DND-41 (cell line): ENCODE measurements at regions not wholly inside any gene's neighbourhood (a gene's known extent, or its start where the extent isn't known, plus 50 kb on each side); places are given as distances from the start of the nearest gene placed in this dataset.

Experiments
- ATAC-seq: fragments of 200-7000 bp; cut with Tn5 transposase; 3 replicates; pipeline ENCODE4 v1.9.1; 2021; ENCODE audit warnings: low read depth; ENCODE audit not compliant: insufficient read depth
- DNase-seq: peaks from one replicate; pipeline ENCODE4 v3.0.0-alpha.2; 2020
- H2AFZ ChIP-seq: 2 replicates; pipeline ENCODE4 v1.6.0; 2012; ENCODE audit warnings: low read depth, low read length
- H3K27ac ChIP-seq: 2 replicates; pipeline ENCODE4 v1.5.1; 2012; ENCODE audit warnings: low read length, inconsistent platforms
- H3K27me3 ChIP-seq: fragments of 200-600 bp; sonication (generic); 2 replicates; pipeline ENCODE4 v1.6.0; 2012; ENCODE audit warnings: low read length, mild to moderate bottlenecking, inconsistent platforms; ENCODE audit not compliant: insufficient read depth, poor library complexity
- H3K36me3 ChIP-seq: 2 replicates; pipeline ENCODE4 v1.5.1; 2012; ENCODE audit warnings: low read length, inconsistent platforms; ENCODE audit not compliant: insufficient read depth
- H3K4me1 ChIP-seq: 2 replicates; pipeline ENCODE4 v1.5.1; 2012; ENCODE audit warnings: mild to moderate bottlenecking, low read length; ENCODE audit not compliant: insufficient read depth
- H3K4me2 ChIP-seq: 2 replicates; pipeline ENCODE4 v1.6.0; 2012; ENCODE audit warnings: mild to moderate bottlenecking, moderate library complexity, low read length, inconsistent platforms; ENCODE audit not compliant: insufficient read depth
- H3K4me3 ChIP-seq, 2 experiments: fragments of 200-600 bp in 1 of 2; shearing (Covaris generic) in 1 of 2; 2 replicates each; pipeline ENCODE4 v1.5.1; 2012 to 2016; ENCODE audit warnings: inconsistent platforms in 2 of 2, low read length in 2 of 2, mild to moderate bottlenecking in 2 of 2, low read depth in 1 of 2, moderate library complexity in 1 of 2
- H3K79me2 ChIP-seq: 2 replicates; pipeline ENCODE4 v1.6.0; 2012; ENCODE audit warnings: low read length, inconsistent platforms; ENCODE audit not compliant: insufficient read depth
- H3K9ac ChIP-seq: 2 replicates; pipeline ENCODE4 v1.6.0; 2012; ENCODE audit warnings: low read depth, mild to moderate bottlenecking, inconsistent platforms, low read length, moderate library complexity
- H3K9me3 ChIP-seq: 2 replicates; pipeline ENCODE4 v1.5.1; 2012; ENCODE audit warnings: low read length, moderate library complexity, mild to moderate bottlenecking, inconsistent platforms; ENCODE audit not compliant: insufficient read depth, severe bottlenecking
- H4K20me1 ChIP-seq: 2 replicates; pipeline ENCODE4 v1.6.0; 2012; ENCODE audit warnings: low read length; ENCODE audit not compliant: insufficient read depth
- EZH2 ChIP-seq: IDR thresholded peaks from 3 replicates; pipeline ENCODE4 v1.6.1; 2012; ENCODE audit warnings: borderline replicate concordance, low read depth, mild to moderate bottlenecking, moderate library complexity, low read length, inconsistent platforms; ENCODE audit not compliant: severe bottlenecking
- TF ChIP-seq, protein P1 (sequence below): IDR thresholded peaks from 2 replicates; pipeline ENCODE4 v1.5.1; 2012; ENCODE audit warnings: borderline replicate concordance, low read length, moderate library complexity, mild to moderate bottlenecking; ENCODE audit not compliant: poor library complexity, severe bottlenecking; ENCODE audit errors: extremely low read depth

DNA sequence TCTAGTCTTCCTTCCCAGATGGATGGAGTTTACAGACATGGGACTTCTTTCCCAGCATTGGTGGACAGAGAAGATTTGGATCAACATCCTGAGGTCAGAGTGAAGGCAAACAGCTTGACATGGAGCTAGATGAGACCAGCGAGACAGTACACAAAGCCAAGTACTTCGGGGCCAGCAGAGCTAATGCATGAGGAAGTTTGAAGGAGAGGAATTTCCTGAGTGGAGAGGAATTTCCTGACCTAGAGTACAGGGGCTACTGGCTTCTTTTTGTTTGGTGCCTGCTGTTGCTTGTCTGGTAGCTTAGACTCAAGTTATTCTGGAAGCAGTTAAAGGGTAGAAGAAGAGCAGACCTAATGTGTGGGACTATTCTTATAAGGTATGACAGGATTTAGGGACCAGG is 69.1 kb upstream of the EOLA2 start:
- ATAC-seq (no peak), DNase-seq (no peak)
- H3K4me3 ChIP-seq, result no peak overlapping the region
- TF ChIP-seq, protein P1, sequence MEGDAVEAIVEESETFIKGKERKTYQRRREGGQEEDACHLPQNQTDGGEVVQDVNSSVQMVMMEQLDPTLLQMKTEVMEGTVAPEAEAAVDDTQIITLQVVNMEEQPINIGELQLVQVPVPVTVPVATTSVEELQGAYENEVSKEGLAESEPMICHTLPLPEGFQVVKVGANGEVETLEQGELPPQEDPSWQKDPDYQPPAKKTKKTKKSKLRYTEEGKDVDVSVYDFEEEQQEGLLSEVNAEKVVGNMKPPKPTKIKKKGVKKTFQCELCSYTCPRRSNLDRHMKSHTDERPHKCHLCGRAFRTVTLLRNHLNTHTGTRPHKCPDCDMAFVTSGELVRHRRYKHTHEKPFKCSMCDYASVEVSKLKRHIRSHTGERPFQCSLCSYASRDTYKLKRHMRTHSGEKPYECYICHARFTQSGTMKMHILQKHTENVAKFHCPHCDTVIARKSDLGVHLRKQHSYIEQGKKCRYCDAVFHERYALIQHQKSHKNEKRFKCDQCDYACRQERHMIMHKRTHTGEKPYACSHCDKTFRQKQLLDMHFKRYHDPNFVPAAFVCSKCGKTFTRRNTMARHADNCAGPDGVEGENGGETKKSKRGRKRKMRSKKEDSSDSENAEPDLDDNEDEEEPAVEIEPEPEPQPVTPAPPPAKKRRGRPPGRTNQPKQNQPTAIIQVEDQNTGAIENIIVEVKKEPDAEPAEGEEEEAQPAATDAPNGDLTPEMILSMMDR, result no peak
- no peak for TF ChIP-seq EZH2
- H3K27me3 ChIP-seq, result no peaks in the 10 kb centered on the region
- H2AFZ ChIP-seq, result no peak overlapping the region
- no peaks in the 10 kb centered on the region for H3K79me2 ChIP-seq
- no peaks in the 10 kb centered on the region for H4K20me1 ChIP-seq
- no peaks in the 10 kb centered on the region for H3K4me1 ChIP-seq
- H3K27ac ChIP-seq, result no peak overlapping the region
- no peak overlapping the region for H3K4me2 ChIP-seq
- H3K9me3 ChIP-seq, result no peaks in the 10 kb centered on the region
- no peaks in the 10 kb centered on the region for H3K36me3 ChIP-seq
- H3K9ac ChIP-seq, result no peak overlapping the region

DNA sequence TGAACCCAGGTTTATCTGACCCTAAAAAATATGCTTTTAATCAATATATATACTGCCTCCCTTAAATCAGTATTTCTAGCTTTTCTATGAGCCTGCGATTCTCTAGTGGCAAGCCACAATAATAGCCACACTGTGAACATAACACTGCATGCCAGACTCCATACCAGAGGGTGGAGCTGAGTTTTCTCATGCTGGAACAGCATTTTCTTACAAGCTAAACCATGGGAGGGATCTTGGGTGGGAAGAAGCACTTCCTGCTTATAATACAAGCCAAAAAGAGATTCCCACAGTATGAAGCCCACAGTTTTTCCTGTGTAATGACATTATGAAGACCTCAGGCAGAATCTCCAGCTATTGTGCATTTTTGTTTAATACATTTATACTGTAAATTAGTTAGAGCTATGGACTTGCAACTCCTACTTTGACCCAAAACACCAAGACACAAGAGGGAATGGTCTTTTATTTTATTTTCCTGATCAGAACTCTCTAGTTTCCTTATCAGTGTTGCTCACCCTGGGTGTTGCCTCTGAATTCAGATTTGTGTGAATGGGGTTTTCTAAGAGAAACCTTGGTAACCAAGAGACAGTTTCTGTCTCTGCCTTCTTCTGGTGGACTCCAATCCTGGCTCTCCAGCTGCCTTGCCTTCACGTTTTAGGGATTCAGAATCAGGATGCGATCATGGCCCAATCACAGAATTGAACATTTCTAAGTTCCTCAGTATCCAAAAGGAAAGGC is 74.5 kb upstream of the EOLA2 start:
- DNase-seq, result no peak
- Histone ChIP-seq H3K36me3 (no peaks in the 10 kb centered on the region), H4K20me1 (no peaks in the 10 kb centered on the region), H3K79me2 (no peaks in the 10 kb centered on the region), H2AFZ (no peak overlapping the region), H3K9me3 (no peaks in the 10 kb centered on the region), H3K4me3 (no peak overlapping the region), H3K27me3 (no peaks in the 10 kb centered on the region), H3K27ac (no peak overlapping the region), H3K9ac (no peak overlapping the region), H3K4me1 (no peaks in the 10 kb centered on the region), H3K4me2 (no peak overlapping the region)
- no peak for TF ChIP-seq EZH2
- TF ChIP-seq, protein P1, result no peak
- no peak for ATAC-seq

DNA sequence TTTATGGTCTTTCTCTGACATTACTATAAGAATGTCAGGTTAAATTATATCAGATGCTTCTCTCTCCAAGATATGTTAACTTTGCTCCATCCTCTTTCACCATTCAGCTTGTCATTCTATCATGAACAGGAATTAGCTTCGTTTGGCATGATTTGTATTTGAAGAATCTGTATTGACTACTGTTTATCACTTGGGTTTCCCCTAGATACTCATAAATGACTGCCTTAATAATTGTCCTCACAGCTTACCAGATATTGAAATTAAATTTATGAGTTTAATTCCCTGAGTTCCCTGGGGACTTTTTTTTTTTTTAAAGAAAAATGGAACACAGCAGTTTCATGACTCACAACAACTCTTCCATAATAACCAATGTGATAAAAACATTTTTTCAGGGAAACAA is 76.2 kb upstream of the EOLA2 start:
- Histone ChIP-seq H3K36me3 (no peaks in the 10 kb centered on the region), H3K27ac (no peak overlapping the region), H3K4me2 (no peak overlapping the region), H3K27me3 (no peaks in the 10 kb centered on the region), H3K9me3 (no peaks in the 10 kb centered on the region), H3K9ac (no peak overlapping the region), H3K4me1 (no peaks in the 10 kb centered on the region), H2AFZ (no peak overlapping the region), H4K20me1 (no peaks in the 10 kb centered on the region), H3K4me3 (no peak overlapping the region), H3K79me2 (no peaks in the 10 kb centered on the region)
- ATAC-seq (no peak), DNase-seq (no peak)
- TF ChIP-seq EZH2, result no peak
- TF ChIP-seq, protein P1, result no peak
